Left forelimb (tissue), 1 donor: ENCODE measurements at regions not wholly inside any gene's neighbourhood (a gene's known extent, or its start where the extent isn't known, plus 50 kb on each side); places are given as distances from the start of the nearest gene placed in this dataset.

Source experiments
- DNase-seq: peaks from one replicate; pipeline ENCODE4 v3.0.0-alpha.2; 2018; ENCODE audit warnings: low spot score

GRCh38 chr18:38406607-38407006 lies 841.0 kb upstream of the CELF4 start:
- no peak for DNase-seq

- DNase-seq, result no peak
Observed at GRCh38 chr18:38402509-38402908, 836.9 kb upstream of the CELF4 start.

- no peak for DNase-seq
Observed at GRCh38 chr18:38397094-38397493, 831.5 kb upstream of the CELF4 start.

- DNase-seq, result no peak
Observed at GRCh38 chr18:38386146-38386545, 820.5 kb upstream of the CELF4 start.

- DNase-seq, result no peak
Observed at GRCh38 chr18:38369772-38370690, 804.4 kb upstream of the CELF4 start.

GRCh38 chr18:38368886-38369285 lies 803.3 kb upstream of the CELF4 start:
- no peak for DNase-seq

GRCh38 chr18:38368246-38368645 lies 802.6 kb upstream of the CELF4 start:
- no peak for DNase-seq

- DNase-seq, result no peak
Observed at GRCh38 chr18:38367473-38367872, 801.9 kb upstream of the CELF4 start.

- no peak for DNase-seq
Observed at GRCh38 chr18:38362286-38362792, 796.7 kb upstream of the CELF4 start.

- DNase-seq, result no peak
Observed at GRCh38 chr18:38358805-38359657, 793.4 kb upstream of the CELF4 start.

GRCh38 chr18:38353149-38353548 lies 787.6 kb upstream of the CELF4 start:
- no peak for DNase-seq

GRCh38 chr18:38350141-38350540 lies 784.5 kb upstream of the CELF4 start:
- DNase-seq, result no peak

- no peak for DNase-seq
Observed at GRCh38 chr18:38330573-38330972, 765.0 kb upstream of the CELF4 start.

GRCh38 chr18:38329145-38329544 lies 763.5 kb upstream of the CELF4 start:
- no peak for DNase-seq

- no peak for DNase-seq
Observed at GRCh38 chr18:38322206-38322605, 756.6 kb upstream of the CELF4 start.

- no peak for DNase-seq
Observed at GRCh38 chr18:38321262-38321661, 755.7 kb upstream of the CELF4 start.

- no peak for DNase-seq
Observed at GRCh38 chr18:38318416-38318815, 752.8 kb upstream of the CELF4 start.

GRCh38 chr18:38313831-38314230 lies 748.2 kb upstream of the CELF4 start:
- DNase-seq, result no peak

GRCh38 chr18:38312532-38312931 lies 746.9 kb upstream of the CELF4 start:
- DNase-seq, result no peak

- no peak for DNase-seq
Observed at GRCh38 chr18:38310936-38311335, 745.3 kb upstream of the CELF4 start.

- DNase-seq, result no peak
Observed at GRCh38 chr18:38307914-38308313, 742.3 kb upstream of the CELF4 start.

- DNase-seq, result no peak
Observed at GRCh38 chr18:38305961-38306360, 740.4 kb upstream of the CELF4 start.

GRCh38 chr18:38301621-38302020 lies 736.0 kb upstream of the CELF4 start:
- no peak for DNase-seq
